ENCODE measurements at regions not wholly inside any gene's neighbourhood (a gene's known extent, or its start where the extent isn't known, plus 50 kb on each side); places are given as distances from the start of the nearest gene placed in this dataset.
"Not testable (repeated sequence)": the region's sequence is repeated elsewhere in the genome, so short reads cannot be mapped to it uniquely, and the experiment has no call there.

DNA sequence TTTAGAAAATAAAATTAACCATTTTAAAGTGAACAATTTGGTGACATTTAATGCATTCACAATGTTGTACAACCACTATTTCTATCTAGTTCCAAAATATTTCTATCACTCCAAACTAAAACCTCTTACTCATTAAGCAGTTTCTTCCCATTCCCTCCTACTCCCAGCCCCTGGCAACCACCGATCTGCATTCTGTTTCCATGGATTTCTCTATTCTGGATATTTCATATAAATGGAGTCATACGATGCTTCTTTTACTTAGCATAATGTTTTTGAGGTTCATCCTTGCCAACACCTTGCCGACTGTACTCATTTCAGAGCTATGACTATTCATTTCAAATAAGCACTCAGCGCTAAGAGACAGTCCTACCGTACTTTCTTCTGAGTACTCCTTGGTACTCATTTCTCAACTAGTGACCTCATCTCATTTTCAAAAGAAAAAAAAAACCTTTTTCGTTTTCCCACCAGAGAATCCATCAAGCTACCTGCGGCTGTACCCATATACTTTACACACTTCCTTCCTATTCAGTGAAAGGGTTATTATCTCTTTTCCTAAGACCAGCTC, 259.2 kb downstream of the UTRN start:
- DNase-seq: no peak

DNA sequence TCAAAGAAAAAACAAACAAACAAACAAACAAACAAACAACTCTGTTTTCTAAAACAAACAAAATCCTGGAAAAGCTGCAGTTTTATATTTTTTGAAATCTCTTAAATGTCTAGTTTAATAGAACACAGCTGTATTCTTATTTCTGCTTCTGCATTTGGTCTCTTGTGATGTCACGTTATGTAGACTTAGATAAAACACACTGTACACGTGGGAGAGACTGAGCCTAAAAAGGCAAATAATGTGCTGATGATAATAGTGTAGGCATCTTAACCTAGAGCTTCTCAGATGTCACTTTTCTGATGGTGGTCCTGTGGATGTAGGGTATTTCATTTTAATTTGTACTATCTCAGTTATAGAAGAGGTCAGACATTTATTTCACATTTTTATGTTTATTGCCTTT, 261.7 kb downstream of the UTRN start:
- DNase-seq: no peak

DNA sequence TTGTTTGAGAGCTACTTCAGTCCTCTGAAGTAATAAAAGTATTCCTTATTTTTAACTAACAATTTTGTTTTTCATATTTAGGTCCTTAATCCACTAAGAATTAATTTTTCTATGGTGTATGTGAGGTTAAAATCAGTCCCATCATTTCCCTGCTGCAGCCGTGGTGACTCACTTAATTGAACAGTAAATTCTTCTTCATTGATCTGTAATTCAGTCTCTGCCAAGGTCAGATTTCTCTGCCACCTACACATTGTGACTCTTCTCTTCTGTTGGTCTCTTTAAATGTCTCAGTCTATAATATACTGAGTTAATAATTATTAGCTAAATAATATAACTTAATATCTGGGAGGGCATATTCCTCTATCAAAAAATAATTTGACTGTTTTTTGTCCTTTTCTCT, 262.3 kb downstream of the UTRN start:
- DNase-seq: no peak

DNA sequence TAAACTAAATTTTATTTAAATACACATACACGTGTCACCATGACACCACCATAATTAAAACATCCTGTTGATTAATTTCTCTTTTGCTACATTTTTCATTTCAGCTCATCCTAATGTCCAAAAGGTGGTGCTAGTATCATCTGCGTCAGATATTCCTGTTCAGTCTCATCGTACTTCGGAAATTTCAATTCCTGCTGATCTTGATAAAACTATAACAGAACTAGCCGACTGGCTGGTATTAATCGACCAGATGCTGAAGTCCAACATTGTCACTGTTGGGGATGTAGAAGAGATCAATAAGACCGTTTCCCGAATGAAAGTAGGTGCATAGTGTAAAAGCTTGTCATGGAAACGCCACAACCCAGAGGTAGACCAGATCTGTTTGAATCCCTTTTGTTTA, 263.4 kb downstream of the UTRN start:
- no peak for DNase-seq

DNA sequence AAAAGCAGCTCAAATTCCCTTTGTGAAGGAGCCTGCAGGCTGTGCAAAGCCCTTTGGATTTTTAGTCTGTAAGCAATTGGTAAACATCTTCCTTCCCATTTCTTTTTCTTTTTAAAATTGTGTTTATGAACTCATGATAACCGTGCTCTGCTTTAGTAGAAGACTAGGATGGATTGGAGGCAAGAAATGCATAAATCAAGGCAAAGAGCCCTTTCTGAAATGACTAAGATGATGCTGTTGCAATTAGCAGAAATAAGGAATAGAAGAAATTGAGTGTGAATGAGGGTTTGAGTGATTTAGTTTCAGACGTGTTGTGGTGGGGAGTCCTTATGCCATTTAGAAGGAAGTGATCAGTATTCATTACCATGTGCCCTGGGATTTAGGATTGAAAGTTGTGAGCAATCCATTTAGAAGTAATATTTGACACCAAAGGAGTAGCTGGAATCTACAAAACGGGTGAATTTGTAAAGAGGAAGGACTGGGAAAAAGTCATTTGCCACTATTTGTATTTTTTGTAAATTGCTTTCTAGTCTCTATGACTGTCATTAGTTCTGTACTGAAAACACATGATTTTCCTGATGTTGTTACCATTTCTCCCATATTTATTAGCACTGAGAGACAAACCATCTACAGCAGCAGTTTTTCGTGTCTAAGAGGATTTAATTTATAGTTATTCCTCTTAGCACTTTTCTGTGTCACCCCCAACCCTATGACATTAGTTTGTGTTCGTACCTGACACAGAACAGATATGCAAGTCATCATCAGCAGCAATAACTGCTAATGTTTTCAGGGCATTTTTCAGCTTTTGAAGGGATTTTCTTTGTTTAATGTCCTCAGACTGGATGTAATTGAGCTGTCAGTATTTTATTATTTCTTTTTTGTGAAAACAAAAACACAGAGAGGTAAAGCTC, 265.0 kb downstream of the UTRN start:
- DNase-seq: no peak

DNA sequence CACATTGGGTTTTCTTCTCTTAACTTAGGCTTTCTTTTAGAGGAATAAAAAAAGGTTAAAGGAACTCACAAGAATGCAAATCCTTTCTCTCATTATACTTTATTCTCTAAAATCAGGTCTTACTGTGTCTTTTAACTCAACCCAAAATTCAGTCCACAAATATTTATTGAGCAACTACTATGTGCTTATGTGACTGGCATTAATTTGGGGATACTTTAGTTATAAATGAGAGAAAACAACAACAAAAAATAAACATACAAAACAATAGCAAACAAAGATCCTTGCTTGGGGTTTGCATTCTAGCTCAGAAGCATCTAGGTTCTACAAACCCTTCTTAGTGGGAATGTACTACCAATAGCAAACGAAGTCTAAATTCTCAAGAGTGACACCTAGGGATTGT, 266.2 kb downstream of the UTRN start:
- DNase-seq: no peak

DNA sequence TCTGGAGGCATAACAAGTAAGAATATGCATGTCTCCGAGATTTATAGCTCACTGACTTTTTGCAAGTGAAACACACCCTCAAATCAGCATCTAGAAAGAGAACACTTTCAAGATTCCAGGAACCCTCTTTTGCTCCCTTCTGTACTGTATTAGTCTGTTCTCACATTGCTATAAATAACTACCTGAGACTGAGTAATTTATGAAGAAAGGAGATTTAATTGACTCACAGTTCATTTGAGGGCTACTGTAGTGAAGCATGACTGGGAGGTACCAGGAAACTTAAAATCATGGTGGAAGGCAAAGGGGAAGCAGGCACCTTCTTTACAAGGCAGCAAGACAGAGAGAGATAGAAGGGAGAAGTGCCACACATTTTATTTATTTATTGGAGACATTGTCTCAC, 269.9 kb downstream of the UTRN start:
- DNase-seq: no peak

DNA sequence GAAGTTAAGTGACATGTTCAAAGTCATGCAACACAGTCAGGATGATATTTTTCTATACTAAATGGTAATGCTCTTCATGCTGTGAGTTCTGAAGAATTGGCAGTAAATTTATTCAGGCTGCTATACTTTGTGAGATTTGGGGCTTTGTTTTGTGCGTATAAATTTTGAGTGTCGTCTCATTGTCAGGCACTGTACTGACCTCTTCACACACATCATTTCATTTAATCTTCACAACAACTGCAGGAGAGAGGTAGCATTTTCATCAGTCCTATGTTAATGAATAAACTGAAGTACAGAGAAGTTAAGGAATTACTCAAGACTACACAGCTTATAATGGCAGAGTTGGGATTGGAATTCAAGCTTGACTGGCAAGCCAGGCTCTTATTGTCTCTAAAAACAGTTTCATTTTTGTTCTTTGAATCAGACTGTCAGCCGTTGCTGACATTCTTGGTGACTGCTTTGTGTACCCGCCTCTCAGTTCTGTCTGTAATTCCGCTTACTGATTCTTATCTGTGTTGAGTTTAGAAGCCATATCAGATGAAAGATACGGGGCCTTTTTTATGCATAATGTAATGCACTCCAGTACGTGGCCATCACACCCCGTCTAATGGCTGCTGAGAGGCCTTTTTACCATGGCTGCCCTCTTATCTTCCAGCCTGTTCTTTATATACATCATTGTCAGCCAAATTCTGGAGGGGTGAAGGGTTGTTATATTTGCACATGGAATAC, 274.9 kb downstream of the UTRN start:
- no peak for DNase-seq

DNA sequence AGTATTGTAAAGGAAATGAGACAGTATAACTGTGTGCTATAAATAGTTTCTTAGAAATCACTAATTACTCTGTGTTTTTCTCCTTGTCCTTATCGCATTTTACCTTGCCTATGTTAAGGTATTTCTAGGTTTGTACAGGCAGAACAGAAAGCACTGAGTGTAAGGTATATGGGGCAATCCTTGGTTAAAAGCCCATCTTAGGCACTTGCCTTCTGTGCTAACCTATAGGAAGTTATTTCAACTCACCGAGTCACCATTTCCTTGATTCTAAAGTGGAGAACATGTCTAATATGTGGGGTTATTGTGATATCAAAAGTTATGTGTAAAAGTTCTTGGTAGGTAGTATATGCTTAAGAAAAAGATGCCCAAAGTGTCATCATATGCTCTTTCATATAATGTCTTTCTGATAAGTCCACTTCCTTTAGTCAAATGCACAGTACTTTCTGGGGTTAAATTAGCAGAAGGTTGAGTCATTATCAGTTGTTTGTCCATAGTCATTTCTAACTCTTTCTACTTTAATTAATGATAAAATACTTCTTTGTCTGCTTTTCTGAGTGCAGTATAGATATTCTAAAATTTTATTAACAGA, 276.4 kb downstream of the UTRN start:
- DNase-seq: no peak

DNA sequence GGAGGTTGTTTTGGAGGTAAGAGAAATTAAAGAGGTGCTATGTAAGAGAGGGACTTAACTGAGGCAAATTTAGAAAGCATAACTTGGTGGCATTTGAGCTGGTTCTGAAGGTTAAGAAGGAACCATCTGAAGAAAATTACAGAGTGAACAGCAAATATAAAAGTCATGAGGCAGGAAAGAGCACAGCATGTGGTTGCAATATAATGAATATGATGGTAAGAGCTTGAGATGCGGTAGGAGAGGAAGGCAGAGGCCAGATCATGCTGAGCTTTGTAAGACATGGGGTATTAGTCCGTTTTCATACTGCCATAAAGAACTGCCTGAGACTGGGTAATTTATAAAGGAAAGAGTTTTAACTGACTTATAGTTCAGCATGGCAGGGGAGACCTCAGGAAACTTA, 279.1 kb downstream of the UTRN start:
- DNase-seq: no peak

DNA sequence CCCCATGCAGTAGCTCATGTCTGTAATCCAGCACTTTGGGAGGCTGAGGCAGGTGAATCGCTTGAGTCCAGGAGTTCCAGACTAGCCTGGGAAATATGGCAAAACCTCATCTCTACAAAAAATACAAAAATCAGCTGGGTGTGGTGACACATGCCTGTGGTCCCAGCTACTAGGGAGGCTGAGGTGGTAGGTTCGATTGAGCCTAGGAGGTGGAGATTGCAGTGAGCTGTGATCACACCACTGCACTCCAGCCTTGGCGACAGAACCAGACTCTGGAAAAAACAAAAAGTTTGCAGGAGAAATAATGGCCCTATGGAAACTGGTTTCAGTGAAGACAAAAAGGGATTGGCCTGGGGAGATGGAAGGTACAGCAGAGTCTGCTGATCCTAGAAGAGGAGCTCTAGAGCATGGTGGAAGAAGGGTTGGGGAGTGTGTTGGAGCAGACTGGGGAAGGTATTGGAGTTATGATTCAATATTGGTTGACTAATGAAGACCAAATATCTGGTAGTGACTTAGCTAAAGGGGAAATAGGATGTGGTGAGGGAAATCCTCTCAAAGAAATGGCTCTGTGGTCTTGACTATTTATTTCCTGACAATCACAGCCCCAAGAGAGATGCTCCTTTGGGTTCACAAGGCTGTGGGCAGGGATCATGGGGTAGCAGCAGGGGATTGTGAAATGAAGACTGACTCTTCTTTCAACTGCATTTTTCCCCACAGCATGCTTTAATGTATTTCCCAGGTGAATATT, 281.9 kb downstream of the UTRN start:
- DNase-seq: peak; percentile 54

DNA sequence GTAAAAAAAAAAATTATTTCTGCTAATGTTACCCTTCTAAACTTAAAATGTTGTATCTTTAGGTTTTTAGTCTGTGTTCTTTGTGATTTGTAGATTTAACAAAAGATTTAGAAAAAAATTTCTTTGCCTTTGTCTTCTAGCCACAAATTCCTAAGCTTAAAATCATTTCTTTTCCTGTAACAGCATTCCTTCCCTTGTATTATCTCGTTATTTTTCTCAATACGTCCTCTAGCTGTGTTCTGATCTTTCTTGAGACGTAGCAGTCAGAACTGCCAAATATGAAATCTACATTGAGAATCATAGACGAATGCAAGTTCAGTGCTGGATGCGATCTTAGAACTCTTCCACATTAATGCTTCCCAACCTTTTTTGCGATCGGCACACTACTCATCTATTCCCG, 283.1 kb downstream of the UTRN start:
- DNase-seq: no peak

DNA sequence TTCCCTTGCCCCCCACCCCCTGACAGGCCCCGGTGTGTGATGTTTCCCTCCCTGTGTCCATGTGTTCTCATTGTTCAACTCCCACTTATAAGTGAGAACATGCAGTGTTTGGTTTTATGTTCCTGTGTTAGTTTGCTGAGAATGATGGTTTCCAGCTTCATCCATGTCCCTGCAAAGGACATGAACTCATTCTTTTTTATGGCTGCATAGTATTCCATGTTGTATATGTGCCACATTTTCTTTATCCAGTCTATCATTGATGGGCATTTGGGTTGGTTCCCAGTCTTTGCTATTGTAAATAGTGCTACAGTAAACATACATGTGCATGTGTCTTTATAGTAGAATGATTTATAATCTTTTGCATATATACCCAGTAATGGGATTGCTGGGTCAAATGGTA, 287.4 kb downstream of the UTRN start:
- DNase-seq: not testable (repeated sequence)

DNA sequence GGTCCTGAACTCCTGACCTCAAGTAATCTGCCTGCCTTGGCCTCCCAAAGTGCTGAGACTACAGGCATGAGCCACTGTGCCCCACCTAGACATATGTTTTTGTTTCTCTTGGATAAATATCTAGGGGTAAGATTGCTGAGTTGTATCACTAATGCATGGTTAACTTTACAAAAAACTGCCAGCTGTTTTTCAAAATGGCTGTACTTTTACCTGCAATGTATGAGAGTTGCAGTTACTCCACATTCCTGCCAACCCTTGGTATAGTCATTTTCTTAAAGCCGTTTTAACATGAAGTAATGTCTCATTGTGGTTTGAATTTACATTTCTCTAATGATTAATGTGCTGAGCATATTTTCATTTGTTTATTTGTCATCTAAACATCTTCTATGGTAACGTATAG, 289.7 kb downstream of the UTRN start:
- no peak for DNase-seq

DNA sequence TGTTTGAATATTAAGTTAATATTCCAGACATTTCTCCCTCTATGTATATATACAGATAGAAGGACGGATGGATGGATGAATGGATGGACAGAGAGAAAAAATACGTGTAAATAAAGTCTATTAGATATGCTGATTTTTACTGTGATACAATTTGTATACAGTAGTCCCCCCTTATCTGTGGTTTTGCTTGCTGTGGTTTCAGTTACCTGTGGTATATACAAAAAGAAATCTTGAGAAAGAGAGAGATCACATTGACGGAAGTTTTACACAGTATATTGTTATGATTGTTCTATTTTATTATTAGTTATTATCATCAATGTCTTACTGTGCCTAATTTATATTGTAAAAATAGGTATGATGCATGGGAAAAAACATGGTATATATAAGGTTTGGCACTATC, 290.2 kb downstream of the UTRN start:
- no peak for DNase-seq

DNA sequence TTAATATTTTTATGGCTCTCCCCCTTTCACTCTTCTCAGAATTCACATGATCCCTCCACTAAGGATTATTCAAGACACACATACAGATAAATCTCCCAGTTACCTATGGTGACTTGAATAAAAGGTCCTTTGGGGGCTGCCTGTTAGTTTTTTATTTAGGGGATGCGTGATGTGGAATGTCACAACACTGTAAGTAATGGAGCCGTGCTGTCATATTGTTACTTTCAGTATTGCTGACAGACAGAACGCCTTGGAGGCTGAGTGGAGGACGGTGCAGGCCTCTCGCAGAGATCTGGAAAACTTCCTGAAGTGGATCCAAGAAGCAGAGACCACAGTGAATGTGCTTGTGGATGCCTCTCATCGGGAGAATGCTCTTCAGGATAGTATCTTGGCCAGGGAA, 291.7 kb downstream of the UTRN start:
- no peak for DNase-seq

DNA sequence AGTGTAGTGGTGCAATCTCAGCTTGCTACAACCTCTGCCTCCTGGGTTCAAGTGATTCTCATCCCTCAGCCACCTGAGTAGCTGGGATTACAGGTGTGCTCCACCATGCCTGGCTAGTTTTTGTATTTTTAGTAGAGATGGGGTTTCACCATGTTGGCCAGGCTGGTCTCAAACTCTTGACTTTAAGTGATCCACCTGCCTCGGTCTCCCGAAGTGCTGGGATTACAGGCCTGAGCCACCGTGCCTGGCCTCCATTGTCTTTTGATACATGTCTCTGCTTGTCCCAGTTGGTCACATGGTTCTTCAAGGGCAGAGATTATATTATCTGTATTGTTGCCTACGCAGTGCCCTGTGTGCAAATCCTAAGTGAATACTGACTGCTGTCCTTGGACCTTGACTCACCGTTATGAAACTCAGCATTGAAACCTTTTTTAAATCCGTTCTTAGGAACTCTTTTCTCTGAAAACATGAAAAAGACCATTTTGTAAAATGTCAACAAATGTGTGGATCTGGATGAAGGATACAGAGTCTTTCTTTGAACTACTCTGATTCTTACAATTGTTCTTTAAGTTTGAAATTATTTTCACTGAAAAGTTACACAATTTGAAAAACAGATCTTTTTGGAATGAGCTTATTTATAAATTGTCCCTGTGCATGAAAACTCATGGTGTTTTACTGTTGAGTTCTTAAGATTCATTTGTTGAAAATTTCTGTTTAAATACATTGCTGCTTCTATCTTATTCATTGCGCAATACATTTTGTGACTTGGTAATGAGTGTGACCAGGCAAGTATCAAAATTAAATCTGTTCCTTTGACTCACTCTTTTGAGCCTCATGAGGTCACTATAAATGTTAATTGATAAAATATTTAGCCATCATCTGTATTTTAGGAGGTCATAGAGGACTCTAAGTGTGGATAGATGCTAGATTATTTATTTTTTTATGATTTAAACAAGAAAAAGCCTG, 293.5 kb downstream of the UTRN start:
- no peak for DNase-seq

DNA sequence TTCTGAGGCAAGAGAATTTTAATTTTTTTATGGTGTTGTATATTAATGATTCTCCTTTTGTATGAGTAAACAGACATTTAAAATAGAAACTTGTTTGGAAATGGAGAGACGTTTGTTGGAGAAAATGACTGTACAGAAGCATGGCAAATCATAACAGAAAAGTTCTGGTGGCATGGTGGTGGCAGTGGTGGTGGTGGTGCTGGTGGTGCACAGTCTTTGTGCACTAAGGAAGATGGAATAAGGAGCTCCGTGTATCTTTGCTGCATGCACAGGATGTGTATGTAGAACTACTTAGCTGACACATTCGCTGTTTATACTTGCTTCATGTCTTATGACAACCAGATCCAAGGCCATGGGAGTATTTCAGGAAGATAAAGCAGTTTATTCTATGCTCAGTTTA, 294.9 kb downstream of the UTRN start:
- DNase-seq: no peak

DNA sequence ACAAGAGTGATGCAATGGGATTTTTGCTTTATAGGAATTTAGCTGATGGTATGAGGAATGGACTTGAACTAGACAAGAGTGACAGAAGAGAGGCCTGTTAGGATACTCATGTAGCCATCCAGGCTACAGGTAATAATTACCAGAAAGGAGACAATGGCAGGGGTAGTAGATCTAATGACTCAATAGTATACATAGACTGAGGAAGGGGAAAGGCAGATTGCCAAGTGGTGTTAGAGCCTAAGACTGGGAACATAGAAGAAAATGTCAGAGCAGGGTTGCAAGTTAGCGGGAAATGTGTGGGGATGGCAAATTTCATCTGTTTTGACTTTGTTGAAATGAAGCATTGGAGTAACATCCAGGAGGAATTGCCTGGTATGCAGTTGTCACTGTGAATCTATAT, 295.6 kb downstream of the UTRN start:
- no peak for DNase-seq

DNA sequence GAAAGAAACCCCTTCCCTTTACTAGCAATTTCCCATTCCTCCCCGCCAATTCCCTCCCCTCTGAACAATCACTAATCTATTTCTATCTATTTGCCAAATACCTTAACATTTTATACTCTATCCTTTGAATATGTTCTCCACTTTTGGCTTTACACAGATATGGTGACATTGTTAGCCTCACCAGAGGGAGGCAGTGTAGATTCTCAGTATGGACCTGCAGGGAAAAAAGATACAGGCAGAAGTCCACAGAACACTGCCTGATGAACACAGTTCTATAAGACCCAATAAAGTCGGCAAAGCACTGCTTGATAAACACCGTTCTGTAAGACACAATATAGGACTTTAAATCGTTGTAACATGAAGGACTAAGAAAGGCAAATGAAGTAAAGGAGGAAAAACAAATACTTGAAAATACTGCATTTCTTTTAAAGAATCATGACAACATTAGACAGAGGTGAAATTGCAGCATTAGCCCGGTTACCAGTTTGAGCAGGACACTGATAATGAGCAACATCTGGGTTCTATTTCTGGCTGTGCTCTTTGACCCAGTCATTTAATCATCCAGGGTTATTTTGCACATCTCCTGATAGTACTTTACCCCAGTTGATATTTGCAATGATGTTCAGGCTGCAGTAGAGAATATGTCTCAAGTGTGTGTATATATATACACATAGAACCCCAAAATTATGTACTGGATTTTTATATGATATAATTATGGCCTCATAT, 296.8 kb downstream of the UTRN start:
- peak; percentile 39 for DNase-seq

All from inflammatory macrophage treated with lipopolysaccharide for 4 hours (primary cell).